Stomach smooth muscle (tissue), 2 donors: ENCODE measurements at regions not wholly inside any gene's neighbourhood (a gene's known extent, or its start where the extent isn't known, plus 50 kb on each side); places are given as distances from the start of the nearest gene placed in this dataset.

Source experiments
- H3K27ac ChIP-seq: one replicate; pipeline ENCODE4 v1.7.0; 2013; ENCODE audit warnings: mild to moderate bottlenecking, low read length, inconsistent platforms
- H3K27me3 ChIP-seq, 2 donors: one replicate each; pipeline ENCODE4 v1.7.0; 2013; ENCODE audit warnings: low read length in 2 of 2; ENCODE audit not compliant: insufficient read depth in 2 of 2, control insufficient read depth in 1 of 2
- H3K36me3 ChIP-seq, 2 donors: one replicate each; pipeline ENCODE4 v1.7.0; 2013; ENCODE audit warnings: low read length in 2 of 2; ENCODE audit not compliant: control insufficient read depth in 2 of 2, insufficient read depth in 2 of 2
- H3K4me1 ChIP-seq: one replicate; pipeline ENCODE4 v1.7.0; 2013; ENCODE audit warnings: low read length; ENCODE audit not compliant: control insufficient read depth, insufficient read depth
- H3K4me3 ChIP-seq, 2 donors: one replicate each; pipeline ENCODE4 v1.7.0; 2013; ENCODE audit warnings: low read length in 2 of 2
- H3K9ac ChIP-seq, 2 donors: one replicate each; pipeline ENCODE4 v1.7.0; 2013; ENCODE audit warnings: low read length in 2 of 2, mild to moderate bottlenecking in 1 of 2
- H3K9me3 ChIP-seq, 2 donors: one replicate each; pipeline ENCODE4 v1.7.0; 2013; ENCODE audit warnings: low read length in 2 of 2; ENCODE audit not compliant: control insufficient read depth in 2 of 2
- donor health status: healthy.
- donor health status: Pancreatic carcinoma.

DNA sequence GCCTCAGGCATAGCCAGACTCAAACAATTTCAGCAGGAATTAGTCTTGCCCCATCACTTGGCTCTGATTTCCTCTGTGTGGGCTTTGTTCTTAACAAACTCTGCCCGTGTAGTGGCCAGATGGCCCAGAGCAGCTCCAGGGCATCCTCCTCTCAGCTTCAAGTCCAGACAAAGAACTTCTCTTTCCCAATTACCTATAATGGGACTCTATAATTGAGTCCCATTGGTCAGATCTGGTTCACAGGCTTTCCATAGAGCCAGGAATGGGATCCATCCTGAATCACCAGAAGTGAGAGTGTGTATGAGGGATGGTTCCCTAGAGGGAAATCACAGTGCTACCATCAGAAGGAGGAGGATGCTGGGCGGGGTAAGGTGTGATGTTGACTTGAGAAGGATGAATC is 515.8 kb downstream of the KIF4B start:
- Histone ChIP-seq H3K9me3 (peaks cover 0 to 2% of the 10 kb centered on the region in 2 donors), H3K36me3 (no peaks in the 10 kb centered on the region), H3K4me3 (no peak overlapping the region), H3K9ac (no peak overlapping the region), H3K27ac (no peak overlapping the region), H3K27me3 (no peaks in the 10 kb centered on the region), H3K4me1 (no peaks in the 10 kb centered on the region)

GRCh38 chr5:155530046-155530445 is 516.5 kb downstream of the KIF4B start:
- Histone ChIP-seq H3K9ac (no peak overlapping the region), H3K36me3 (no peaks in the 10 kb centered on the region), H3K27ac (no peak overlapping the region)

DNA sequence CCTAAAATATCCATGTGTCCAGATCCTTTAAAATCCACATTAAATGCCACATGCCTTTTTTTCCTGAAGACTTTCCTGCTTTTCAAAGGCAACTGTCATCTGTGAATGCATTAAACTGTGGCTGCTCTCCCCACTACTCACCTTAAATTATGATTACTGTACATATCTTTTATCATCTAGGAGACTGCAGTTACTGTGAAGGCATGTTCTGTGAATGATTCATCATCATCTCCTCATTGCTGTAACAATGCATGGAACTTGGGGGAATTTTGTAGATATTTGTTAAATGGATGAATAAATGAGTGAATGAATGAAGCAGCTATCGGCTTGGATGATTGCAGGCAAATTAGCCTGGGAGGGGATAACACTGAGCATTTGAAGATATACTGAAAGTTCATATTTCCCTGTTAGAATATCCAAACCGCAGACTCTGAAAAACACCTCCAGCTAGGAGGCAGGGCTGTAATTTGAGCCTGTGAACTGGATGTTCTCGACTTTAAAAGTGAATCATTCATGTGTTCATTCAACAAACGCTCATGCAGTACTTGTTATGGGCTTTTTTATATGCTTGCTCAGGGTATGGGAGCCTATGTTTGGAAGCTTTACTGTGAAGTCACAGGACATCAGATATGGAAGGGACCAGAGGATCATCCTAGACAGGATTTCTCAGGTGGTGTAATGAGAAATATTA is 519.2 kb downstream of the KIF4B start:
- no peak overlapping the region for H3K4me3 ChIP-seq
- H3K9me3 ChIP-seq: peaks cover 0 to 4% of the 10 kb centered on the region in 2 donors
- no peaks in the 10 kb centered on the region for H3K36me3 ChIP-seq
- H3K27ac ChIP-seq: no peak overlapping the region
- no peak overlapping the region for H3K9ac ChIP-seq
- no peaks in the 10 kb centered on the region for H3K4me1 ChIP-seq
- no peaks in the 10 kb centered on the region for H3K27me3 ChIP-seq

More at GRCh38 chr5:155530046-155530445, 516.5 kb downstream of the KIF4B start:
- H3K27me3 ChIP-seq: no peaks in the 10 kb centered on the region
- H3K4me3 ChIP-seq: no peak overlapping the region
- peaks cover 0 to 2% of the 10 kb centered on the region in 2 donors for H3K9me3 ChIP-seq
- no peaks in the 10 kb centered on the region for H3K4me1 ChIP-seq

GRCh38 chr5:155540000-155540595 is 526.5 kb downstream of the KIF4B start:
- Histone ChIP-seq H3K36me3 (no peaks in the 10 kb centered on the region), H3K4me3 (no peak overlapping the region), H3K27ac (no peak overlapping the region), H3K4me1 (no peaks in the 10 kb centered on the region), H3K9me3 (peaks cover 2 to 3% of the 10 kb centered on the region in 2 donors), H3K27me3 (no peaks in the 10 kb centered on the region), H3K9ac (no peak overlapping the region)

- no peak overlapping the region for H3K4me3 ChIP-seq
- H3K9me3 ChIP-seq: peaks cover 0 to 3% of the 10 kb centered on the region in 2 donors
Measured at GRCh38 chr5:155546075-155546474, 532.5 kb downstream of the KIF4B start.

DNA sequence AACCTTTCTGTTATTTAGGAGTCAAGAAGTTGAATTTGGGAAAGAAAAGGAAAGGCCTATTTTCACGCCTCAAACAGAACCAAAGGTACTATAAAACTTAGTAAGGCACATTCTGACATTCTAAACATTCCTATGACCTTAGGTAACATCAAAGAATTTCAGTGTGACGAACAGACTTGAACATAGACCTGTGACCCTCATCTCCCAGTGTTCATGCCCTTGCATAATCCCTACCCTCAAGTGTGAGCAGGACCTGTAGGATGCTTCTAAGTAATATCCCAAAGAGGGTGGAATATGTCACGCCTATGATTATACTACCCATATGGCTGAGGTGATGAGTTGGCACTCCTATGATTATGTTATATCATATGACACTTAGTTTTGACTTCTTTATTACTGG is 540.9 kb downstream of the KIF4B start:
- no peaks in the 10 kb centered on the region for H3K9me3 ChIP-seq
- H3K27me3 ChIP-seq: no peaks in the 10 kb centered on the region
- H3K4me1 ChIP-seq: no peaks in the 10 kb centered on the region
- no peaks in the 10 kb centered on the region for H3K36me3 ChIP-seq
- no peak overlapping the region for H3K9ac ChIP-seq
- H3K4me3 ChIP-seq: no peak overlapping the region
- H3K27ac ChIP-seq: no peak overlapping the region

More at GRCh38 chr5:155546075-155546474, 532.5 kb downstream of the KIF4B start:
- no peaks in the 10 kb centered on the region for H3K36me3 ChIP-seq
- no peaks in the 10 kb centered on the region for H3K4me1 ChIP-seq
- no peak overlapping the region for H3K27ac ChIP-seq
- no peak overlapping the region for H3K9ac ChIP-seq
- no peaks in the 10 kb centered on the region for H3K27me3 ChIP-seq

DNA sequence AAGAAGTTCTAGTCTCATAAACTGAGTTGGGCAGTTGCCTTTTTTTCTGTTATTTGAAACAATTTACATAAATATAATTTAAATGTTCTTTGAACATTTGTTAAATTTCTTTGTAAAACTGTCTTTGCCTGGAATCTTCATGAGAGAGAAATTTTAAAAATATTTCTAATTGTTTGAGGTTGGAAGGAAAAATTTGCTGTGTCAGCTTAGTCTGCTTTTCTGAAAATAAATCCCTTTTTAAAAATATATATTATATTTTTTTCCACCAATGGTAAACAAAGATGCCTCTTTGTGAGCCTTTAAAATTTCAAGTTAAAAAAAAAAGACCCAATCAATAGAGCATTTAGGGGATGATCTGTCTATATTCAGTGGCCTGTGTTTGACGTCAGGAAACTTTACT is 542.7 kb downstream of the KIF4B start:
- Histone ChIP-seq H3K27ac (no peak overlapping the region), H3K4me1 (no peaks in the 10 kb centered on the region), H3K27me3 (no peaks in the 10 kb centered on the region), H3K9me3 (no peaks in the 10 kb centered on the region), H3K4me3 (no peak overlapping the region), H3K36me3 (no peaks in the 10 kb centered on the region), H3K9ac (no peak overlapping the region)

- Histone ChIP-seq H3K27me3 (no peaks in the 10 kb centered on the region), H3K9ac (no peak overlapping the region), H3K4me3 (no peak overlapping the region), H3K9me3 (no peaks in the 10 kb centered on the region), H3K36me3 (no peaks in the 10 kb centered on the region), H3K4me1 (no peaks in the 10 kb centered on the region), H3K27ac (no peak overlapping the region)
Measured at GRCh38 chr5:155556700-155557099, 543.1 kb downstream of the KIF4B start.

- Histone ChIP-seq H3K4me3 (no peak overlapping the region), H3K9me3 (peaks cover 0 to 2% of the 10 kb centered on the region in 2 donors), H3K27me3 (no peaks in the 10 kb centered on the region), H3K9ac (no peak overlapping the region), H3K27ac (no peak overlapping the region), H3K36me3 (no peaks in the 10 kb centered on the region), H3K4me1 (no peaks in the 10 kb centered on the region)
Measured at GRCh38 chr5:155562158-155562557, 548.6 kb downstream of the KIF4B start.

DNA sequence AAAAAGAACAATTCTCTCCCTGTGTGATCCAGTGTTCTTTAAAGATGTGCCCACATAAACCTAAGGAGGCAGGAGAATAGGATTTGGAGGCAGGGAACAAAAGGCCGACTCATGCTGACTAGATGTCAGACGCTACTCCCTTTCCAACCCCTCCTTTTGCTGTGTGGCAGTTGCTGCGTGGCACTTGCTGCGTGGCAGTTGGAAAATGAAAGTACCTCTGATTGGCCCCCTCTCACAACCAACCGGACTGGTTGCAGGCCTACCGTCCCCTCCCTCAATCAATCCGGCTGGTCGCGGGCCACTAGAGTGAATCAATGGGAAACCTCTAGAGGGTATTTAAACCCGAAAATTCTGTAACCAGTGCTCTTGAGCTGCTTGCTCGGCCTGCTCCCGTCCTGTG is 551.0 kb downstream of the KIF4B start:
- H3K4me3 ChIP-seq: no peak overlapping the region

DNA sequence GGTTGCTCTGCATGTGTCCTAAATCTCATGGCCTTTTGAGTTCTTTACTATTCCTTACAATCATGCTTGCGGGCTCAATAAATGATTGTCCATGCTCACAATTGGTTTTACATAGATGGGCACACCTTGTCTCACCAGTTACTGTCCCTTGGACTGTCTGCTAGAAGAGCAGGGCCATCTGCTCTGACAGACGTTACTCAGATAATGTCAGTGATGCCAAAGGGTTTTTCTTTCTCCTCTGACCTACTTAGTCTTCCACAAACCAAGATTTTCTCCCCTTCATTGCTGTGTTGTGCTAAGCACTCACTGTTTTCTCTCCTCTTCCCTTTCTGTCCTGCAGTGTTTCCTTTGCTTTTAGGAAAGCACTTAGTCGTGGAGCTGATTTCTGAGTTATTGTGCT is 562.3 kb downstream of the KIF4B start:
- Histone ChIP-seq H3K9ac (no peak overlapping the region), H3K27me3 (no peaks in the 10 kb centered on the region), H3K9me3 (no peaks in the 10 kb centered on the region), H3K27ac (no peak overlapping the region), H3K36me3 (no peaks in the 10 kb centered on the region), H3K4me1 (no peaks in the 10 kb centered on the region), H3K4me3 (no peak overlapping the region)

More for the DNA sequence above, 551.0 kb downstream of the KIF4B start:
- H3K4me1 ChIP-seq: no peaks in the 10 kb centered on the region
- H3K27me3 ChIP-seq: no peaks in the 10 kb centered on the region
- H3K27ac ChIP-seq: no peak overlapping the region
- peaks cover 2 to 5% of the 10 kb centered on the region in 2 donors for H3K9me3 ChIP-seq
- H3K9ac ChIP-seq: no peak overlapping the region
- no peaks in the 10 kb centered on the region for H3K36me3 ChIP-seq
